ENCODE measurements at regions not wholly inside any gene's neighbourhood (a gene's known extent, or its start where the extent isn't known, plus 50 kb on each side); places are given as distances from the start of the nearest gene placed in this dataset.

DNA sequence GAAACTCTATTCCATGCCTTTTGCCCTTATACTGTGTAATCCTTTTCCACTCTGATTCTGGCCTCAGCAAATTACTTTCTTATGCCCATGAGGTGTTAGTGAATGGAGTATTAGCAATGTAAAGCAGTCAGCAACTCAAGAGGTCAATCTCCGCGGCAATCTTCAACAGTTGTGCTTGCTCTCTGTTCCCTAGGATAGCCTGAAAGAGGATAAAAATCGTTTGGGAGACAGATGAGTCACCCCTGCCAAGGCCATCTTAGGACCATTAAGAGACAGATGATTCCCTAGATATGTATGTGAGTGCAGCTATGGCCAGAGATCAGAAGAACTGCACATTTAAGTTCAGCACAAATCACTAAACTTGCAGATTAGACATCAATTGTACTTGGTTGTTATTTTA, 1145.8 kb downstream of the GALC start:
- TF ChIP-seq, protein P1, sequence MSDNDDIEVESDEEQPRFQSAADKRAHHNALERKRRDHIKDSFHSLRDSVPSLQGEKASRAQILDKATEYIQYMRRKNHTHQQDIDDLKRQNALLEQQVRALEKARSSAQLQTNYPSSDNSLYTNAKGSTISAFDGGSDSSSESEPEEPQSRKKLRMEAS (IDR thresholded peaks at IDR 0.05; ENCODE audit: low read depth, low read length): no peak
- TF ChIP-seq, protein P2, sequence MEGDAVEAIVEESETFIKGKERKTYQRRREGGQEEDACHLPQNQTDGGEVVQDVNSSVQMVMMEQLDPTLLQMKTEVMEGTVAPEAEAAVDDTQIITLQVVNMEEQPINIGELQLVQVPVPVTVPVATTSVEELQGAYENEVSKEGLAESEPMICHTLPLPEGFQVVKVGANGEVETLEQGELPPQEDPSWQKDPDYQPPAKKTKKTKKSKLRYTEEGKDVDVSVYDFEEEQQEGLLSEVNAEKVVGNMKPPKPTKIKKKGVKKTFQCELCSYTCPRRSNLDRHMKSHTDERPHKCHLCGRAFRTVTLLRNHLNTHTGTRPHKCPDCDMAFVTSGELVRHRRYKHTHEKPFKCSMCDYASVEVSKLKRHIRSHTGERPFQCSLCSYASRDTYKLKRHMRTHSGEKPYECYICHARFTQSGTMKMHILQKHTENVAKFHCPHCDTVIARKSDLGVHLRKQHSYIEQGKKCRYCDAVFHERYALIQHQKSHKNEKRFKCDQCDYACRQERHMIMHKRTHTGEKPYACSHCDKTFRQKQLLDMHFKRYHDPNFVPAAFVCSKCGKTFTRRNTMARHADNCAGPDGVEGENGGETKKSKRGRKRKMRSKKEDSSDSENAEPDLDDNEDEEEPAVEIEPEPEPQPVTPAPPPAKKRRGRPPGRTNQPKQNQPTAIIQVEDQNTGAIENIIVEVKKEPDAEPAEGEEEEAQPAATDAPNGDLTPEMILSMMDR (IDR thresholded peaks at IDR 0.05; ENCODE audit: low read depth, low read length): no peak
- TF ChIP-seq POLR2A (IDR thresholded peaks at IDR 0.05; ENCODE audit: extremely low read depth, insufficient read length): no peak
- TF ChIP-seq MYC (IDR thresholded peaks at IDR 0.05; ENCODE audit: low read depth, low read length): no peak

Measured in NB4 (cell line).